OCI-LY1 (cell line): ENCODE measurements at regions not wholly inside any gene's neighbourhood (a gene's known extent, or its start where the extent isn't known, plus 50 kb on each side); places are given as distances from the start of the nearest gene placed in this dataset.
A peak's percentile ranks its signal among the peaks of the same experiment; 100 is the strongest.

ENCODE experiments used
- H2AFZ ChIP-seq: fragments of 200-600 bp; sonication (generic), shearing (Covaris generic); 2 replicates; pipeline ENCODE4 v1.6.0; 2014; ENCODE audit warnings: antibody characterized with exemption, mild to moderate bottlenecking, low read length
- H3F3A ChIP-seq: fragments of 200-600 bp; sonication (generic), shearing (Covaris generic); 2 replicates; pipeline ENCODE4 v1.6.0; 2014; ENCODE audit warnings: mild to moderate bottlenecking, antibody characterized with exemption, low read length, moderate library complexity; ENCODE audit not compliant: insufficient read depth
- H3K27ac ChIP-seq: fragments of 200-600 bp; sonication (generic); 2 replicates; pipeline ENCODE4 v1.5.1; 2014; ENCODE audit warnings: low read length, mixed run types, mild to moderate bottlenecking, low read depth; ENCODE audit not compliant: poor library complexity, severe bottlenecking
- H3K27me3 ChIP-seq: fragments of 200-600 bp; sonication (generic); 2 replicates; pipeline ENCODE4 v1.6.0; 2014; ENCODE audit warnings: antibody characterized with exemption, mild to moderate bottlenecking, low read length, moderate library complexity; ENCODE audit not compliant: insufficient read depth
- H3K36me3 ChIP-seq: fragments of 200-600 bp; sonication (generic); 2 replicates; pipeline ENCODE4 v1.6.1; 2014; ENCODE audit warnings: mild to moderate bottlenecking, antibody characterized with exemption, low read length, moderate library complexity, mixed read lengths; ENCODE audit not compliant: insufficient read depth
- H3K4me1 ChIP-seq: fragments of 200-600 bp; sonication (generic); 2 replicates; pipeline ENCODE4 v1.5.1; 2014; ENCODE audit warnings: mild to moderate bottlenecking, low read length, moderate library complexity; ENCODE audit not compliant: insufficient read depth, severe bottlenecking
- H3K4me2 ChIP-seq: fragments of 200-600 bp; sonication (generic), shearing (Covaris generic); 2 replicates; pipeline ENCODE4 v1.6.1; 2014; ENCODE audit warnings: low read length
- H3K4me3 ChIP-seq: fragments of 200-600 bp; sonication (generic); 2 replicates; pipeline ENCODE4 v1.5.1; 2014; ENCODE audit warnings: low read length, low read depth, mild to moderate bottlenecking, mixed read lengths; ENCODE audit not compliant: poor library complexity, severe bottlenecking
- H3K79me2 ChIP-seq: fragments of 200-600 bp; shearing (Covaris generic); 2 replicates; pipeline ENCODE4 v1.6.1; 2016; ENCODE audit warnings: mixed run types, low read length, mixed read lengths; ENCODE audit not compliant: insufficient read depth
- H3K9ac ChIP-seq: fragments of 200-600 bp; sonication (generic), shearing (Covaris generic); 2 replicates; pipeline ENCODE4 v1.6.1; 2014; ENCODE audit warnings: mild to moderate bottlenecking, low read length, mixed read lengths
- H3K9me2 ChIP-seq: fragments of 200-600 bp; sonication (generic), shearing (Covaris generic); 2 replicates; pipeline ENCODE4 v1.6.1; 2014; ENCODE audit warnings: low read depth, mild to moderate bottlenecking, low read length, mixed read lengths
- H3K9me3 ChIP-seq: fragments of 200-600 bp; shearing (Covaris generic); 2 replicates; pipeline ENCODE4 v1.6.1; 2014; ENCODE audit warnings: low read length, mixed read lengths
- H4K20me1 ChIP-seq: fragments of 200-600 bp; sonication (generic), shearing (Covaris generic); 2 replicates; pipeline ENCODE4 v1.6.0; 2016; ENCODE audit warnings: mild to moderate bottlenecking, low read length; ENCODE audit not compliant: insufficient read depth
- EZH2 ChIP-seq: fragments of 200-600 bp; sonication (generic), shearing (Covaris generic); IDR thresholded peaks from 2 replicates; pipeline ENCODE4 v1.8.0; 2017; ENCODE audit warnings: borderline replicate concordance, mixed run types, mild to moderate bottlenecking, antibody characterized with exemption, low read length, moderate library complexity, mixed read lengths
- TF ChIP-seq, protein P1 (sequence below): fragments of 200-600 bp; sonication (generic), shearing (Covaris generic); IDR thresholded peaks from 2 replicates; pipeline ENCODE4 v1.5.1; 2017; ENCODE audit warnings: mild to moderate bottlenecking, antibody characterized with exemption, low read length, moderate library complexity, mixed read lengths

DNA sequence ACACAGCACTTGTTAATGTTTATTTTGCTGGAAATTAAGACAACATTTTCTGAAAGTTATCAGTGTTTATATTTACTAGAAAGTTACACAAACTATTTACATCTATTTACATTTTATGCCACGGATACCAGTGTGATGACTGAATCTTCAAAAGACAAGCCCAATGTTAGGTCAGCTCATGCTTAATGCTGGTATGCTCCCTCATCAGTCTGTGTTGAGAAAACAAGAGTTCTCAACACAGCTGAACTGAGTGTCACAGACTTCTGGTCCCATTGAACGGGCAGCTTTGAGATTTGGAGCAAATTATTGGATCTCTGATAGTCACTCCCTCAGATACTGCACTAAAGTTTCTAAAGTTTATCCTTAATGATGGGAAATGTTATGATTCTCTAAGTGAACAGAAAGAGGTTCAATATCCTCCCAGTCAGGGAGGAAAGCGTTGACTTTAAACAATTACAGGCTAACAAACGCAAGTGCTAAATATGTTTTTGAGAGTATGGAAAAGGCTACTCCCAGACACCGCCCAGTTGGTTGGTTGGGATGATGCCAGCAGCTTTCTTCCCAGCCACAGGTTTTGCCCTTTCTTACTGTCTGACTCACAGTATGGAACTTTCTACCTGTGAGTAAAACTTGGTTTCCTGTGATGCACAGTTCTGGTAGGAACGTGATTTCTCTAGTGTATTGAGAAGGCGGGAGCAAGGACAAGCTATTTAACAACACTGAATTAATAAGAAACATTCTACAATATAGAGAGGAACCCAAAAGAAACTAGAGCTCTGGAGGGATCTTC lies 1293.6 kb upstream of the TENM3 start:
- H2AFZ ChIP-seq: 0 out of 2 replicates have a peak overlapping the region, but pooled peaks have one; percentile 57

DNA sequence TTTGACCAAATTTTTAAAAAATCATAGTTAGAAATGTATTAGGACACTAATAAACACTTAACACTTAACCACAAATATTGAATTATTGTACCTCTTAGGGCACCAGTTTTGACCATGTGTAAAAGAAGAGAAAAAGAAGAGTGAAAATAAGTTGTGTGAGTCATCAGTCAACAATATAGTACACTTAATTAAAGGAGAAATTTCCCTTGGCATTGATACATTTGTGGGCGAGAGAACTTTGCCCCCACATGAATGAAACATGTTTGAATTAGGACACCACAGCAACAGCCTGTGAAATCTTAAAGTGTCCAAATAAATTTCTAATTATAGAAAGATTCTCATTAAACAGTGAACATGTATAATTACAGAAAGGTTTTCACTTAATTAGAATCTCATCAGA lies 1292.8 kb upstream of the TENM3 start:
- no peaks in the 10 kb centered on the region for H3K27me3 ChIP-seq
- H3K9me3 ChIP-seq: no peaks in the 10 kb centered on the region; the same call in 1 of the 2 replicates
- no peaks in the 10 kb centered on the region; the same call in 1 of the 2 replicates for H3K79me2 ChIP-seq
- peaks cover 14% of the 10 kb centered on the region for H3K4me1 ChIP-seq
- no peak overlapping the region for H3K27ac ChIP-seq
- no peak for TF ChIP-seq EZH2
- TF ChIP-seq, protein P1, sequence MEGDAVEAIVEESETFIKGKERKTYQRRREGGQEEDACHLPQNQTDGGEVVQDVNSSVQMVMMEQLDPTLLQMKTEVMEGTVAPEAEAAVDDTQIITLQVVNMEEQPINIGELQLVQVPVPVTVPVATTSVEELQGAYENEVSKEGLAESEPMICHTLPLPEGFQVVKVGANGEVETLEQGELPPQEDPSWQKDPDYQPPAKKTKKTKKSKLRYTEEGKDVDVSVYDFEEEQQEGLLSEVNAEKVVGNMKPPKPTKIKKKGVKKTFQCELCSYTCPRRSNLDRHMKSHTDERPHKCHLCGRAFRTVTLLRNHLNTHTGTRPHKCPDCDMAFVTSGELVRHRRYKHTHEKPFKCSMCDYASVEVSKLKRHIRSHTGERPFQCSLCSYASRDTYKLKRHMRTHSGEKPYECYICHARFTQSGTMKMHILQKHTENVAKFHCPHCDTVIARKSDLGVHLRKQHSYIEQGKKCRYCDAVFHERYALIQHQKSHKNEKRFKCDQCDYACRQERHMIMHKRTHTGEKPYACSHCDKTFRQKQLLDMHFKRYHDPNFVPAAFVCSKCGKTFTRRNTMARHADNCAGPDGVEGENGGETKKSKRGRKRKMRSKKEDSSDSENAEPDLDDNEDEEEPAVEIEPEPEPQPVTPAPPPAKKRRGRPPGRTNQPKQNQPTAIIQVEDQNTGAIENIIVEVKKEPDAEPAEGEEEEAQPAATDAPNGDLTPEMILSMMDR: no peak
- H3K4me2 ChIP-seq: no peak overlapping the region
- H3K4me3 ChIP-seq: no peak overlapping the region
- no peaks in the 10 kb centered on the region for H4K20me1 ChIP-seq
- no peaks in the 10 kb centered on the region for H3K9me2 ChIP-seq
- peaks cover 4% of the 10 kb centered on the region; the same call in 1 of the 2 replicates for H3F3A ChIP-seq
- no peak overlapping the region for H3K9ac ChIP-seq
- no peaks in the 10 kb centered on the region for H3K36me3 ChIP-seq
- H2AFZ ChIP-seq: no peak overlapping the region

More for the DNA sequence above, 1293.6 kb upstream of the TENM3 start:
- H3K9ac ChIP-seq: no peak overlapping the region
- H3K9me3 ChIP-seq: no peaks in the 10 kb centered on the region; the same call in 1 of the 2 replicates
- H3K27me3 ChIP-seq: no peaks in the 10 kb centered on the region
- TF ChIP-seq, protein P1: no peak
- no peak for TF ChIP-seq EZH2
- no peaks in the 10 kb centered on the region for H4K20me1 ChIP-seq
- no peaks in the 10 kb centered on the region for H3K79me2 ChIP-seq
- H3K9me2 ChIP-seq: no peaks in the 10 kb centered on the region
- peaks cover 14% of the 10 kb centered on the region for H3K4me1 ChIP-seq
- no peak overlapping the region for H3K27ac ChIP-seq
- H3K36me3 ChIP-seq: no peaks in the 10 kb centered on the region
- no peak overlapping the region for H3K4me2 ChIP-seq
- H3F3A ChIP-seq: peaks cover 4% of the 10 kb centered on the region; the same call in 1 of the 2 replicates
- H3K4me3 ChIP-seq: no peak overlapping the region

DNA sequence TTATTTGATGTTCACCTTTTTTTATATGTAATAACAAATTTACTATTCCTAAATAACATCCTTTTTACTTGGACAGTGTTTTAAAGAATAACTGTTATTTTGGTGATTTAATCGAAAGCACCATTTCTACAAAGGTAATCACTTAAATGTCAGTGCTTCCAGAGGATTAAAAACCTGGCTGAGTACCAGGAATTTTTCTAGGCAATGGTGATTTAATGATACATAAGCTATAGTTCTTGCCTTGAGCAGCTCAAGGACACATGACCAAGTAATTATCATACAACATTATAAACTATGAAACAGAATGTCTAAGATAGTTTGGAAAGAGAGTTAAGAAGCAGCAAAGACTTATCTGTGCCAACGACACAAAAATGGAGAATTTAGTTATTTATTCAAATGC lies 1291.9 kb upstream of the TENM3 start:
- Histone ChIP-seq H3K4me2 (no peak overlapping the region), H3K9me3 (no peaks in the 10 kb centered on the region; the same call in 1 of the 2 replicates), H3K4me1 (peaks cover 14% of the 10 kb centered on the region), H3K27me3 (no peaks in the 10 kb centered on the region), H2AFZ (no peak overlapping the region), H4K20me1 (no peaks in the 10 kb centered on the region), H3K79me2 (no peaks in the 10 kb centered on the region; the same call in 1 of the 2 replicates), H3K36me3 (no peaks in the 10 kb centered on the region), H3K4me3 (no peak overlapping the region), H3K9me2 (no peaks in the 10 kb centered on the region), H3K27ac (no peak overlapping the region), H3K9ac (no peak overlapping the region), H3F3A (peaks cover 4% of the 10 kb centered on the region; the same call in 1 of the 2 replicates)
- TF ChIP-seq, protein P1: no peak
- TF ChIP-seq EZH2: no peak
